GM13976 (cell line): ENCODE measurements at regions not wholly inside any gene's neighbourhood (a gene's known extent, or its start where the extent isn't known, plus 50 kb on each side); places are given as distances from the start of the nearest gene placed in this dataset.

ENCODE experiments used
- DNase-seq: peaks from one replicate; pipeline ENCODE4 v3.0.0; 2012; ENCODE audit warnings: low spot score
- in situ Hi-C: fragments of 300-500 bp; cut with MboI; formaldehyde crosslinking; loops from one replicate; pipeline ENCODE4 v1.12.0; 2022; ENCODE audit warnings: low sequenced_read_pairs, mixed read lengths, inconsistent platforms; ENCODE audit not compliant: unreplicated experiment
- TF ChIP-seq, protein P1 (sequence below): IDR thresholded peaks from 2 replicates; pipeline ENCODE4 v1.5.1; 2012; ENCODE audit warnings: borderline replicate concordance, mild to moderate bottlenecking; ENCODE audit not compliant: insufficient read depth; ENCODE audit errors: extremely low read depth, missing control alignments, control extremely low read depth

DNA sequence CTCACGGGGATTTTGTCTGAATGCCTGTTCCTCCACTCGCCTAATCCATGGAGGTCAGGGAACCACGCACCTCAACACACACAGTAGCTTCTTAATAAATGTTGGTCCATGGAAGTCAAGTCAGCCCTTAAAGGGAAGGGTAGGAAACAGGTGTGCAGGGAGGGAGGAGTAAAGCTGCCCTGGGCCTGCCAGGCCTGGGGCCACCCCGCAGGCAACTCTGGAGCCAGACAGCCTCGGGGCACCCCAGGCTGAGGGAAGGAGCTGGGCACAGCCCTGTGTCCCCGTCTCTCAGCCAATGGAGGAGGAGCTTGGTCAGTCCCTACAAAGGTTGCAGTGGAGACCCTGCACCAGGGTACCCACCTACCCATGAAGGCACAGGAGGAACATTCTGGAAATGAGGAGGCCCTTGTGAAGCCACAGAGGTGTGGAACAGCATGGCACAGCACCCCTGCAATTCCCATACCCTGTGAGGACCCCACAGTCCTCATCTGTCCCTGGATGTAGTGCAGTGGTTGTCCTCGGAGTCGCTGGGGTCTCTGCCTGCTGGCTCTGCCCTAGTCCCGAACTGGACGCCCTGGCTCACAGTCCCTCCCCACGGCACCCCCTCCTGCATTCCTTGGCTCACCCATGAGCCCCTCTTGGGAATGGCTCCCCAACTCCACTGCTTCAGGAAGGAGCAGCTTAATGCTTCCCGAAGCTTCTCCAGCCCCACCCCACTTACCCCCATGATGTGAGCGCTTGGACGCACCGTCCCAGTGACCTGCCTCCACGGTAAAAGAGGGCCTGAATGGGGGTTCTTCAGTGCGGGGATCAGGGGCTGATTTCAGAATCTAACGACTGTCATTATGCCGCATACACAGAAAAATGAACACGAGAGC, 79.2 kb upstream of the INSIG1 start:
- DNase-seq, result no peak
- TF ChIP-seq, protein P1, sequence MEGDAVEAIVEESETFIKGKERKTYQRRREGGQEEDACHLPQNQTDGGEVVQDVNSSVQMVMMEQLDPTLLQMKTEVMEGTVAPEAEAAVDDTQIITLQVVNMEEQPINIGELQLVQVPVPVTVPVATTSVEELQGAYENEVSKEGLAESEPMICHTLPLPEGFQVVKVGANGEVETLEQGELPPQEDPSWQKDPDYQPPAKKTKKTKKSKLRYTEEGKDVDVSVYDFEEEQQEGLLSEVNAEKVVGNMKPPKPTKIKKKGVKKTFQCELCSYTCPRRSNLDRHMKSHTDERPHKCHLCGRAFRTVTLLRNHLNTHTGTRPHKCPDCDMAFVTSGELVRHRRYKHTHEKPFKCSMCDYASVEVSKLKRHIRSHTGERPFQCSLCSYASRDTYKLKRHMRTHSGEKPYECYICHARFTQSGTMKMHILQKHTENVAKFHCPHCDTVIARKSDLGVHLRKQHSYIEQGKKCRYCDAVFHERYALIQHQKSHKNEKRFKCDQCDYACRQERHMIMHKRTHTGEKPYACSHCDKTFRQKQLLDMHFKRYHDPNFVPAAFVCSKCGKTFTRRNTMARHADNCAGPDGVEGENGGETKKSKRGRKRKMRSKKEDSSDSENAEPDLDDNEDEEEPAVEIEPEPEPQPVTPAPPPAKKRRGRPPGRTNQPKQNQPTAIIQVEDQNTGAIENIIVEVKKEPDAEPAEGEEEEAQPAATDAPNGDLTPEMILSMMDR, result no peak
- in situ Hi-C loops, result no loop called here

DNA sequence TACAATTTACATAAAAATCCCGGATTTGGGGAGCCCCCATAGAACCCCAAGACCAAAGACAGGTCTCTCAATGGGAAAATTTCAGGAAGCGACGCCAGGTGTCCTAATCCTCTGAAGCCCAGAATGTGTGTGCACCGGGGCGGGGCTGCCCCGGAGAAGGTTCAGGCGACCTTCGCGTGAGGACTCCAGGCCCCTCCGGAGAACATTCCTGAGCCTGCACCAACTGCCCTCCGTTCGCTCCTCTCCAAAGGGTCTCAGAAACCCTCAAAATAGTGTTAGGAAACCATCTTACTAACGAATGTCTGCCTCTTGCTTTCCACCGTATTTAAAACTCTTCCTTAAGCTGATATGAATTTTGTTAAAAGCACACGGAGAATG, 78.5 kb upstream of the INSIG1 start:
- no peak for DNase-seq
- in situ Hi-C loops, result no loop called here
- TF ChIP-seq, protein P1, result no peak

DNA sequence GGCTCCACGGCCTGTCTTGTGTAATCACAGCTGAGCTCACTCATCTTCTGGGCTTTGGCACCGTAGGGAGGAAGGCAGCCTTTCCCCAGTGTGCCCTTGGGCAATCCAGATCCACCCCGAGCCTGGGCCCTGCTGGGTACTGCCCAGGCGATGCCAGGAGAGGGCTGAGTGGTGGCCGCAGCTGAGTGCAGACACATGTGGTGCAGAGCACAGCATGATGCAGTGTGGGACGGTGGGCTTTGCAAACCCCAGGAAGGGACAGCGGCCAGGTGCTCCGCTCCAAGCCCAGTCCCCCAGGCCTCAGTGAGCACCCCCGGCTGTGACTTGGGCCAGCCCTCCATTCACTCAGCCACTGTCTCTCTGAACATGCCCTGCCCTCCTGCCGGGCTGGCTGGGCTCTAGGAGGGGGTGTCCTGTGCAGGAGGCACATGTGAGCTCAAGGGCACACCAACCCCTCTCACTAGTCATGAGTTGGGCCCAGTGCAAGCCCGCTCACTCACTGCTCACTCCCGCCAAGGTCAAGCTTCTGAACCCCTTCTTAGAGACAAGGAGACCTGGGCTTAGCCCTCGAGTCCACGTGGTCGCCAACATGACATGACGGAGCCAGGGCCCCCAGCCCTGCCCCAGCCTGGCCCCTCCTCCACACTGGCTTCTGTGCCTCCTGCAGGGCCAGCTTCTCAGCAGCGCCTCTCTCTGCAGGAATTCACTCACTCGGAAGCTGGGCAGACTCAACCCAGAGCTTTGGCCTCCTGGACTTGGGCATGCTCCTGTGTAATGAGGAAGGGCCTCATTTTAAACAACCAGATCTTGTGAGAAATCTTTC, 77.5 kb upstream of the INSIG1 start:
- in situ Hi-C loops, result no loop called here

DNA sequence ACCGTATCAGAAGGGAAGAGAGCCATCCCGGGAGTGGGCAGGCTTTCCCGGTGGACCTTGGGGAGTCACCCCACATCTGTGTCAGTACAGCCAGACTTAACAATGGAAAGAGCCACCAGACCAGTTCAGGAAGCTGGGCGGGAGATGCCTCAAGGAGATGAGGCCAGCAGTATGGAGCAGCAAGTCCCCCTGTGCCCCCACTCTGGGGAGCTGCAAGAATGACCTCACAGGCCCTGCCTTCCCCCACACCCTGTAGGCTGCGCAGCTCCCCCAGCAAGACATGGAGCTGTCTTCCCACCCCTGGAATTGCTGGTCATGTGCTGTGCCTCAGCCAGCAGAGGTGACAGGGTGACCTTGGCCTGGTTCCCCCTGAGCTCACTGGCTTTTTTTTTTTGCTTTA, 76.8 kb upstream of the INSIG1 start:
- no peak for DNase-seq
- TF ChIP-seq, protein P1, result no peak
- in situ Hi-C loops, result no loop called here

More for the DNA sequence above, 77.5 kb upstream of the INSIG1 start:
- DNase-seq, result no peak
- TF ChIP-seq, protein P1, result no peak

DNA sequence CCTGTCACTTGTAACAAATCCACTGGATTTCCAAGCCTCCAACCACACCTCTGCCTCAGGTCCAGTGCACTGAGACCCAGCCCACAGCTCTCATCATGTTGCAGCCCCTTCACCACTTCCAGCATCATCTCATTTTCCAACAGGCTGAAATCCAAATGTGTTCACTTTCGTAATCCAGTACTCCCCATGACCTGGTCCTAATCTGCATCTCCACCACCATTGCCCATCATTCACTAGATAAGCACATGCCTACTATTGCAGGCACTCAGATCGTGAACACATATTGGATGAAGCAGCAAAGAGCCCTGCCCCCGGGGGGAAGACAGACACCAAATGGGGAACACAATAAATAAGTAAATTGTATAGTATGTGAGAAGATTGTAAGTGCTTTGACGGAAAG, 76.1 kb upstream of the INSIG1 start:
- DNase-seq, result no peak
- TF ChIP-seq, protein P1, result no peak
- in situ Hi-C loops, result no loop called here

DNA sequence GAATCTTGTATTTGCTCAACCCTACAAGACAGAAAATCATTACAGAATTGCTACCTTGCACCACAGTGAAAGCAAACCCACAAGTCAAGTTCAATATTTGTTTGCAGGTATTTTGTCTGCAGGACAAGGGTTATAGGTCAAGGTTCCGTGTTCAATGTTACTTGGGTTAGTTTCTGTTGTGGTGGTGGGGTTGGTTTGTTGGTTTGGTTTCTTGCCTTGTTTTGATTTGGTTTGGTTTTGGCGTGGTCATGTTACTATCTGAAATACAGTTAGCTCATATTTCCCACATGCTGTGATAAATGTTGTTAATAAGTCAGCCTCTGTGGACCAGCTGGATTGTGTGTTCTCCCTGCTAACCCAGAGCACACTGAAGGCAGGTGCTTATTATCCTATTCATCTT, 75.6 kb upstream of the INSIG1 start:
- TF ChIP-seq, protein P1, result no peak
- no peak for DNase-seq
- in situ Hi-C loops, result no loop called here
